Spleen (tissue), 7 donors: ENCODE measurements at regions not wholly inside any gene's neighbourhood (a gene's known extent, or its start where the extent isn't known, plus 50 kb on each side); places are given as distances from the start of the nearest gene placed in this dataset.

Experiments
- CTCF ChIP-seq, 11 experiments: fragments of 200-600 bp in 7 of 11; fragments of 450-650 bp in 4 of 11; sonication (generic) in 4 of 11; IDR thresholded peaks in 8 of 11; conservative IDR thresholded peaks in 3 of 11; 1 replicate in 7 of 11; 2 replicates in 4 of 11; pipeline versions ENCODE4 v1.4.0 to v1.8.0; 2016 to 2021; ENCODE audit warnings: antibody characterized with exemption in 11 of 11, inconsistent platforms in 4 of 11, mild to moderate bottlenecking in 1 of 11
- POLR2A ChIP-seq, 3 donors: fragments of 450-650 bp; IDR thresholded peaks; one replicate each; pipeline ENCODE4 v1.5.1; 2017; ENCODE audit warnings: antibody characterized with exemption in 3 of 3, mild to moderate bottlenecking in 1 of 3
- POLR2AphosphoS5 ChIP-seq, 3 donors: sonication (generic); formaldehyde crosslinking; IDR thresholded peaks; one replicate each; pipeline ENCODE4 v1.5.1; 2017; ENCODE audit warnings: antibody characterized with exemption in 3 of 3
- donor health status: DM: no; HTN: no; CAD: no; lungs with moderate emphysema.
- donor health status: DM: no; HTN: no; CAD: no.
- donor health status: DM: no; HTN: no; CAD: no.

DNA sequence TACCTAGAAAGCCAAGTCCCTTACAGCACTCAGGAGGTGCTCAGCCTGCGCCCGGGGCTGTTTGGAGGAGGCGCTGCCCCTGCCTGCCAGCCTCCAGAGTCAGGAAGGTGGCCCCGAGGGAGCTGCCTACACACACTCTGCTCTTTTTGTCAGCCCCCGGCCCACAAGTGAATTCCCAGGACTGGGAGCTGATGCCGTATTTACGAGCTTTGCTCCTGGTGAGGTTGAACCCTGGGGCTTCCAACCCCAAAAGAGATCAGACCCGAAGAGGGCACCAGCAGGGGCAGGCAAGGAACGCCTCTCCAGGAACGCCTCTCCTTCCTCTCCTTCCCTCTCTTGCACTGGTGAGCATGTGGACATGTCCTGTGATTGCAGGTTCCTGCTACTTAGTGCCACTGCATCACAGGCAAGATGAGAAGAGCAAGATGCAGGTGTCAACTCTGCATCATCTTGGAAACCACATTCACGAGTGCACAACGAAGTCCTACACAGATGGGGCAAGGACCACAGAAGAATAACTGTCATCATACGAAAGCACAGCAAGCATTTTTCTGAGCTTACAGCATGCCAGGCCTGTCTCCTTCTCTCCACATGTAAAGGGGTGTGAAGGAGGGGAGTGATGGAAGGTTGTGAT is 126.7 kb downstream of the NDUFA10 start:
- no peak for TF ChIP-seq CTCF (IDR thresholded peaks at IDR 0.05 in 8 of 11, conservative IDR thresholded peaks at IDR 0.05 in 3 of 11)
- TF ChIP-seq POLR2AphosphoS5 (IDR thresholded peaks at IDR 0.05), result no peak
- no peak for TF ChIP-seq POLR2A (IDR thresholded peaks at IDR 0.05)
